ENCODE measurements at regions not wholly inside any gene's neighbourhood (a gene's known extent, or its start where the extent isn't known, plus 50 kb on each side); places are given as distances from the start of the nearest gene placed in this dataset.

GRCh38 chrX:148448686-148449085 lies 51.7 kb upstream of the AFF2 start:
- no peak for ATAC-seq

More at GRCh38 chrX:148448686-148449085, 51.7 kb upstream of the AFF2 start:
- DNase-seq (ENCODE audit: low spot score): no peak
